Forelimb muscle (tissue), 1 donor: ENCODE measurements at regions not wholly inside any gene's neighbourhood (a gene's known extent, or its start where the extent isn't known, plus 50 kb on each side); places are given as distances from the start of the nearest gene placed in this dataset.

Experiments used
- DNase-seq: peaks from one replicate; pipeline ENCODE4 v3.0.0-alpha.2; 2013; ENCODE audit warnings: low read depth

GRCh38 chr2:64220894-64221617 lies 76.8 kb upstream of the PELI1 start:
- DNase-seq = peak; percentile 68

GRCh38 chr2:64221935-64222334 lies 77.7 kb upstream of the PELI1 start:
- no peak for DNase-seq

GRCh38 chr2:64222351-64222750 lies 78.1 kb upstream of the PELI1 start:
- peak; percentile 86 for DNase-seq

GRCh38 chr2:64223055-64223454 lies 78.8 kb upstream of the PELI1 start:
- DNase-seq = no peak

- no peak for DNase-seq
Observed at GRCh38 chr2:64225491-64225890, 81.3 kb upstream of the PELI1 start.

GRCh38 chr2:64226611-64227010 lies 82.4 kb upstream of the PELI1 start:
- no peak for DNase-seq

GRCh38 chr2:64227603-64228125 lies 83.4 kb upstream of the PELI1 start:
- no peak for DNase-seq

- DNase-seq = peak; percentile 77
Observed at GRCh38 chr2:64228126-64228678, 84.0 kb upstream of the PELI1 start.

- DNase-seq = no peak
Observed at GRCh38 chr2:64228918-64229317, 84.7 kb upstream of the PELI1 start.

GRCh38 chr2:64230540-64230939 lies 86.3 kb upstream of the PELI1 start:
- no peak for DNase-seq

GRCh38 chr2:64232266-64232665 lies 88.0 kb upstream of the PELI1 start:
- no peak for DNase-seq

- DNase-seq = no peak
Observed at GRCh38 chr2:64233376-64233922, 89.2 kb upstream of the PELI1 start.

GRCh38 chr2:64234150-64234549 lies 89.9 kb upstream of the PELI1 start:
- DNase-seq = no peak

- DNase-seq = no peak
Observed at GRCh38 chr2:64234785-64235184, 90.6 kb upstream of the PELI1 start.

- no peak for DNase-seq
Observed at GRCh38 chr2:64237266-64237665, 93.0 kb upstream of the PELI1 start.

GRCh38 chr2:64238799-64239198 lies 94.6 kb upstream of the PELI1 start:
- DNase-seq = no peak

- no peak for DNase-seq
Observed at GRCh38 chr2:64243081-64244036, 99.1 kb upstream of the PELI1 start.

GRCh38 chr2:64244037-64244416 lies 99.8 kb upstream of the PELI1 start:
- DNase-seq = no peak

- DNase-seq = no peak
Observed at GRCh38 chr2:64245631-64246030, 101.4 kb upstream of the PELI1 start.

- no peak for DNase-seq
Observed at GRCh38 chr2:64246962-64247361, 102.7 kb upstream of the PELI1 start.

GRCh38 chr2:64249426-64249825 lies 105.2 kb upstream of the PELI1 start:
- DNase-seq = no peak

- DNase-seq = no peak
Observed at GRCh38 chr2:64250063-64250462, 105.8 kb upstream of the PELI1 start.
